Mucosa of rectum (tissue), 2 donors: ENCODE measurements at regions not wholly inside any gene's neighbourhood (a gene's known extent, or its start where the extent isn't known, plus 50 kb on each side); places are given as distances from the start of the nearest gene placed in this dataset.

ENCODE experiments used
- H3K27ac ChIP-seq, 2 donors: one replicate each; pipeline ENCODE4 v1.7.0; 2013; ENCODE audit warnings: inconsistent platforms in 2 of 2, low read depth in 2 of 2, low read length in 2 of 2
- H3K27me3 ChIP-seq, 2 donors: one replicate each; pipeline ENCODE4 v1.7.0; 2013; ENCODE audit warnings: low read length in 2 of 2; ENCODE audit not compliant: control insufficient read depth in 2 of 2, insufficient read depth in 2 of 2
- H3K36me3 ChIP-seq, 2 donors: one replicate each; pipeline ENCODE4 v1.7.0; 2013; ENCODE audit warnings: low read length in 2 of 2; ENCODE audit not compliant: control insufficient read depth in 2 of 2, insufficient read depth in 2 of 2
- H3K4me1 ChIP-seq, 2 donors: one replicate each; pipeline ENCODE4 v1.7.0; 2013; ENCODE audit warnings: low read length in 2 of 2, mild to moderate bottlenecking in 1 of 2; ENCODE audit not compliant: control insufficient read depth in 2 of 2, insufficient read depth in 2 of 2
- H3K4me3 ChIP-seq, 2 donors: one replicate each; pipeline ENCODE4 v1.7.0; 2013; ENCODE audit warnings: low read length in 2 of 2
- H3K9ac ChIP-seq, 2 donors: one replicate each; pipeline ENCODE4 v1.7.0; 2013; ENCODE audit warnings: low read length in 2 of 2, low read depth in 1 of 2, mild to moderate bottlenecking in 1 of 2
- H3K9me3 ChIP-seq, 2 donors: one replicate each; pipeline ENCODE4 v1.7.0; 2013; ENCODE audit warnings: low read length in 2 of 2; ENCODE audit not compliant: control insufficient read depth in 2 of 2
- donor health status: healthy.
- donor health status: Normal muscosa, but diverticular disease.

DNA sequence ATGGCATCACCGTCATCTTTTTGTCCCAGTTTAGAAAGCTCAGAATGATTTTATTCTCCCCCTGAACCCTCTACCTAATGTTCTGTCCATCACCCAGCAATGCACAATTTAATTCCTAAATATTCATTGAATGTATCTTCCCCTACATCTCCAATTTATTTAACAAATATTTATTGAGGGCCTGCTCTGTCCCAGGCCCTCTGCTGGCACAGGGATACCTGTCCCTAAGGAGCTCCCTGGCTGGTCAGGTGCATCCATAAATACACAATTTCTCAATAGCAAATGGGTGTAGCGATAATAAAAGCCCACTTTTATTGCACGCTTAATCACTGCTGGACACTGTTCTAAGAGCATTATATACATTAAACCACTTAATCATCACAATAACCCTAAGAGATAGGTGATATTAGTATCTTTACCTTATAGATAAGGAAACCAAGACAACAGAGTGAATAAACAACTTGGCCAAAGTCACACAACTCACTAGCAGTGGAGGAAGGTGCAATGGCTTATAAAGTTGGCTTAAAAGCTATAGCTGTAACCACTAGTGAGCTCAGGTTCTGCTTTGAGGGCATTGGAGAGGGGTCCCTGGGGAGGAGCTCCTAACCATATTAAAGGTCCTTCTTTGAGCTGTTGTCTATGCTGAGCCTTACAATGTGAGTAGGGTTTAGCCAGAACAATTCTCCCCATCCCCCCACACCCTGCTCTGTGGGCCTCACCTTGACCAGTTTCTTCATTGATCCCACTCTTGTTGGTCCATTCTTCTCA lies 126.3 kb upstream of the JUN start:
- H3K4me1 ChIP-seq: peaks cover 0 to 28% of the 10 kb centered on the region in 2 donors
- no peaks in the 10 kb centered on the region for H3K9me3 ChIP-seq
- no peak overlapping the region for H3K9ac ChIP-seq
- no peak overlapping the region for H3K27ac ChIP-seq
- H3K4me3 ChIP-seq: no peak overlapping the region
- H3K27me3 ChIP-seq: no peaks in the 10 kb centered on the region
- no peaks in the 10 kb centered on the region for H3K36me3 ChIP-seq

DNA sequence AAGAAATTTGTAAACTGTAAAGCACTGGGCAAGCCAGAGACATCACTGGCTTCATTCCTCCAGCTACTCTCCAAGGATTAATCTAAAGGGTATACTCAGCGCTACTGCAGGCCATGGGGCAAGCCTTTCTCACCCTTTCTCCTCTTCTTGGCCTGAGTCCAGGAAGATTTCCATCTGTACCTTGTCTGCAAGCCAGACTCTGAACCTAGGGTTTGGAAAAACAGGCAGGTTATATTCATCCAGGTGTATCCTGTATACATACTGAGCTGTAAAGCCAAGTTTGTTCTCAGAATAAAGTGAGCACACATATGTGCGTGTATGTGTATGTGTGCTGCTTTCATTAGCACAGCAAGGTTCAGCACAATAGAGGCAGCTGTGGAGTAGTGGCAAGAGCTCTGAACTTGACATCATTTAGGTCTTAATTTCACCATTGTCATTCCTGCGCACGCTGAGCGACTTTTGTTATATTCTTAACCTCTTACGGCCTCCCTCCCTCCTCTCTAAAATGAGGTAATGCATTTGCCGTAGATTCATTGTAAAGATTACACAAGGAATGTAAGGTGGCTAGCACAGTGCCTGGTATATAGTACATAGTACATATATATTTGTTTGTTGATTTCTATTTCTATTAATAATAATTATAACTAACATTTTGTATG lies 128.1 kb upstream of the JUN start:
- H3K4me1 ChIP-seq: peaks cover 0 to 15% of the 10 kb centered on the region in 2 donors
- H3K4me3 ChIP-seq: no peak overlapping the region
- no peaks in the 10 kb centered on the region for H3K36me3 ChIP-seq
- H3K9ac ChIP-seq: peak overlapping the region in 1 of 2 donors; percentile 39
- H3K9me3 ChIP-seq: no peaks in the 10 kb centered on the region
- peak overlapping the region; percentile 62 to 70 for H3K27ac ChIP-seq
- no peaks in the 10 kb centered on the region for H3K27me3 ChIP-seq

DNA sequence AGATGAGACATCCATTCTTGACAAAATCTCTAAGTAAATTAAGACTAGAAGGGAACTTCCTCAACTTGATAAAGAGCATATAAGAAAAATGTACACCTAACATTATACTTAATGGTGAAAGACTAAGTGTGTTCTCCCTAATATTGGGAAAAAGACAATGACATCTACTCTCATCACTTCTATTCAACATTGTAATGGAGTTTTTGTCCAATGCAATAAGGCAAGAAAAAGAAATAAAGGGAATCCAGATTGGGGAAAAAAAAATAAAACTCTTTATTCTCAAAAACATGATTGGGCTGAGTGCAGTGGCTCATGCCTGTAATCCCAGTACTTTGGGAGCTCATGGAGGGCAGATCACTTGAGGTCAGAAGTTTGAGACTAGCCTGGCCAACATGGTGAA lies 131.1 kb upstream of the JUN start:
- H3K4me3 ChIP-seq: no peak overlapping the region
- H3K9ac ChIP-seq: no peak overlapping the region
- H3K27ac ChIP-seq: no peak overlapping the region
- H3K4me1 ChIP-seq: peaks cover 0 to 10% of the 10 kb centered on the region in 2 donors
- no peaks in the 10 kb centered on the region for H3K36me3 ChIP-seq
- H3K9me3 ChIP-seq: no peaks in the 10 kb centered on the region
- no peaks in the 10 kb centered on the region for H3K27me3 ChIP-seq

DNA sequence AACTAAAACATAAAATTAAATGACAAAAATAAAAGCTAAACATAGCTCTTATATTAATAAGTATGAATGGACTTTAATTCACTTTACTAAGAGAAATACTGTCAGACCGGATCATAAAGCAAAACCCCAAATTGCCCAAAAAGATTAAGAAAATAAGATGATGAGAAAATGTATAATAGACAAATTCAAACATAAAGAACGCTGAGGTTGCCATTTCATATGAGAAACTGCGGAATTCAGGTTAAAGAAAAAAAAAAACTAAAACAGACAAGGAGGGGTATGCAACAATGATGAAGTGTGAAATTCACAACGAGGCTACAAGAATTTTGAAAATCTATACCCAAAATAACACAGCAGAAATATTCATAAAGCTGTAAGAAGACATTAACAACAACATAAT lies 133.6 kb upstream of the JUN start:
- Histone ChIP-seq H3K9me3 (no peaks in the 10 kb centered on the region), H3K4me1 (peaks cover 9% of the 10 kb centered on the region in 2 donors), H3K27ac (no peak overlapping the region), H3K36me3 (no peaks in the 10 kb centered on the region), H3K9ac (no peak overlapping the region), H3K27me3 (no peaks in the 10 kb centered on the region), H3K4me3 (no peak overlapping the region)

DNA sequence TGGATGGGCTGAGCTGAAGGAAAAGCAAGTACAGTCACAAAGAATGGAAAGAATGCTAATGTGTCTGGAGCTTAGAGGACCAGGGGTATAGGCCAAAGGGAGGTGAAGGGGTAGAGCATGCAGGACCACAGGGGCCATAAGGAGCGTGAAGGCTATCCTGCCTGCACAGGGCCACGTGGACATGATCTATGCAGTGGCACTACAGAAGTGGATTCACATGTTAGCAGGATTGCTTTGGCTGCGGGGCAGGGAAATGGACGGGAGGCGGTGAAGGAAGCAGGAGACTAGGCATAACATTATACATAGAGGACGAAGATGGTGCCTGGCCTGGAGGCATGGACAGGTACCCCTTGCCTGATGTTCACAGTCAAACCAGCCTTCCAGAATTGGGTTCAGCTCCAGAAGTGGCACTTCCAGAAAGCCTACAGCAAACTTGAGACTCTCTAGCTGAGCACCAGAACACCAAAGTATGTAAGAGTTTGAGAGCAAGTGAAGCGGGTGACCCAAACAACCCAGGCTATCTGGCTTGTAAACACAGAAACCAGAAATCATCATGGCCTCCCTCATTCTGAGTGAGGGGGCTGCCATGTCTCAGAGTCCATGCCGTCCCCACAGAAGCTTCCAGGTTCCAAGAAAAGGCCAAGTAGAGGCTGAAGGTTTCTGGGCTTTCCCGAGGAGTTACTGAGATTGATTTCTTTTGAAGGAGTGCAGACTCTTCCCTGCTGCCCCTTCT lies 135.5 kb upstream of the JUN start:
- H3K4me1 ChIP-seq: peaks cover 15 to 19% of the 10 kb centered on the region in 2 donors
- H3K9me3 ChIP-seq: no peaks in the 10 kb centered on the region
- no peak overlapping the region for H3K9ac ChIP-seq
- no peak overlapping the region for H3K4me3 ChIP-seq
- no peaks in the 10 kb centered on the region for H3K27me3 ChIP-seq
- H3K36me3 ChIP-seq: no peaks in the 10 kb centered on the region
- no peak overlapping the region for H3K27ac ChIP-seq

DNA sequence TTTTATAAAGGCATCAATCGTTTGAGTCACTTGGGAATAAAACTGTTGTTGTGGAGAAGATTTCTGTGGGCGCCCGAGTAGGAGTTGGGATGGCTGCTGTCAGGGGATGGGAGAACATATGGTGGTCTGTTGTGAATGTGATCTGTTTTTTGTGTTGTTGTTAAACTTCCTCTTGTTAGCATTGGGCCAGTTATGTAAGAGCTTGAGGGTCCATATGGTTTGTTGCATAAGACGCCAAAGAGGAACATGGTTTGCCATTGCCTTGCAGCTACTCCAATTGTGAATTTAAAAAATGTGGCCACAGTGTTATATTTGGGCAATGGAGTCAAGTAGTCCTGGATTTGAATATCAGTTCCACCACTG lies 136.1 kb upstream of the JUN start:
- no peaks in the 10 kb centered on the region for H3K27me3 ChIP-seq
- no peak overlapping the region for H3K27ac ChIP-seq
- H3K4me1 ChIP-seq: peaks cover 15 to 19% of the 10 kb centered on the region in 2 donors
- no peaks in the 10 kb centered on the region for H3K9me3 ChIP-seq
- no peak overlapping the region for H3K4me3 ChIP-seq
- H3K9ac ChIP-seq: no peak overlapping the region
- H3K36me3 ChIP-seq: no peaks in the 10 kb centered on the region

DNA sequence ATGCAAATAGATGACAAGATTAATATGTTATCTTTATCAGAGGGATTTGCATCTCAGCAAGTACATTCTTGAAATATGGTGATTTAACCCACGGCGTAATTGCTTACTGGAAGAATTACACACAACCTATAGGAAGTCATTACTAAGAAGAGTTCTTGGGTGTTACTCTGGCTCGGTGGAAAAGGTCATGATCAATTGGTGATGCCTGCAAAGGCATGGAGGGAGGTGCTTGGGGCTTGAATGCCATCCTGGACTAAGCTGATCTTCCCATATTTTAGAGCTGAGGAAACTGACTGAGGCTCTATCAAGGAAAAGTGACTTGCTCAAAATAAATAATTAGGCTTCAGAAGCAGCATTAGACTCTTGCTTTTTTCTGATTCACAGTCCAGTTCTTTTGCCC lies 137.5 kb upstream of the JUN start:
- Histone ChIP-seq H3K4me1 (peaks cover 15 to 19% of the 10 kb centered on the region in 2 donors), H3K36me3 (no peaks in the 10 kb centered on the region), H3K27me3 (no peaks in the 10 kb centered on the region), H3K9ac (no peak overlapping the region), H3K27ac (peak overlapping the region; percentile 78 to 94), H3K4me3 (no peak overlapping the region), H3K9me3 (no peaks in the 10 kb centered on the region)

DNA sequence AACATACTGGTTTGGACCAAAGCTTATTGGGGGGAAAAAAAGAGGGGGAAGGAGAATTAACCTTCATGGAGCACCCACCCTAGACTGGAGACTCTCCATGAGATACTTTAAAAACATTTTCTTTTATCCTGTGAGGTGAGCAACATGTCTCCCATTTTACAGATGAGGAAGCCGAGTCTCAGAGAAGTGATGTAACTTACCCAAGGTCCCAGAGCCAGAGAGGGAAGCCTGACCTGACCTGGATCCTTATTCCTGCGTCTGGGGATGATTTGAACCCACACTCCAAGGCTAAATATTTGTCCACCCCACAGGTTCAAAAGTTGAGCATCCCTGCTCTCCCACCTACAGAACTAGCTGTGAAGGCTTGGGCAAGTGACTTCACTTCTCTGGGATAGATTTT lies 137.9 kb upstream of the JUN start:
- Histone ChIP-seq H3K9me3 (no peaks in the 10 kb centered on the region), H3K4me1 (peaks cover 15 to 21% of the 10 kb centered on the region in 2 donors), H3K9ac (peak overlapping the region; percentile 31 to 52), H3K36me3 (no peaks in the 10 kb centered on the region), H3K4me3 (no peak overlapping the region), H3K27ac (peak overlapping the region; percentile 78 to 94), H3K27me3 (no peaks in the 10 kb centered on the region)

DNA sequence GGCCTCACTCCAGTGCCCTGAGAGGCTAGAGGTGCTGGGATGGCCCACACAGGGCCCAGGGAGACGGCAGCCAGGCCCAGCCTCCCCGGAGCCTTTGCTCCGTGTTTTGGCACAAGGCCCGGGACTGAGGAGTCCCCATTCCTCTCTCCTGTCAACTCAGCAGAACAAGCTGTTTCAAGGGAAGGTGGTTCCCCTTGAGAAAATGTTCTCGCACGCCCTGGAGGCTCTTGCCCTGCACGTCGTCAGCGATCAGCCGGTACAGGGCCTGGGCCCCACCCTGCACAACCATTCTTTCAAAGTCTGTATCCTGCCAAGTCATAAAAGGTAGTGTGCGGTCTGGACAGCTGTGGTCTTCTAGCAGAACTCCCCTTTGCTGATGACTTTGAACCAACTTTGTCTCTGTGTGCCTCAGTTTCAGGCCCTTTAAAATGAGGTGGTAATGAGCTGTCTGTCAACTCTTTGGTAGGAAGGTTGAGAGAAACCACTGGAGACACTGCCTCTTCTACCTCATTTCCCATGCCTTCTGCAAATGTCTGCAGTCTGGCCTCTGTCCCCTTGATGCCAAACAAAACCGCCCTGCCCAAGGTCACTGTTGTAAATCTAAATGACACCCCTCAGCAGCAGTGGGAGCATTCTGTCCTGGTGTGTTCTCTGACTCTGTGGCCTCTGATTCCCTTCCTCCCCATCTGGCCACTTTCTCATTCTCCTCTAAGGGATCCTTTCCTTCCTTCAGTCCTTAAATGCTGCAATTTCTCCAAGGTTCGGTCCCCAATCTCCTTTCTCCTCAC lies 138.6 kb upstream of the JUN start:
- H3K36me3 ChIP-seq: no peaks in the 10 kb centered on the region
- peaks cover 21 to 28% of the 10 kb centered on the region in 2 donors for H3K4me1 ChIP-seq
- peak overlapping the region; percentile 78 to 94 for H3K27ac ChIP-seq
- no peaks in the 10 kb centered on the region for H3K27me3 ChIP-seq
- H3K9ac ChIP-seq: peak overlapping the region; percentile 31 to 52
- no peaks in the 10 kb centered on the region for H3K9me3 ChIP-seq
- H3K4me3 ChIP-seq: no peak overlapping the region
